Urothelium cell line (cell line): ENCODE measurements at regions not wholly inside any gene's neighbourhood (a gene's known extent, or its start where the extent isn't known, plus 50 kb on each side); places are given as distances from the start of the nearest gene placed in this dataset.
"Not testable (repeated sequence)": the region's sequence is repeated elsewhere in the genome, so short reads cannot be mapped to it uniquely, and the experiment has no call there.

Experiments
- DNase-seq: peaks from one replicate; pipeline ENCODE4 v3.0.0; 2011; ENCODE audit warnings: low spot score, mixed read lengths
- FAIRE-seq: peaks from 2 replicates; lab custom pipeline; 2011; peaks lifted over from hg19 to GRCh38; lab: Jason Lieb, UNC

- DNase-seq = no peak
- FAIRE-seq = no peak
These were observed 121.8 kb upstream of the SLC1A4 start for GRCh38 chr2:64867253-64867996.

GRCh38 chr2:64869126-64869525 is 120.1 kb upstream of the SLC1A4 start:
- no peak for DNase-seq

GRCh38 chr2:64873472-64873924 is 115.7 kb upstream of the SLC1A4 start:
- no peak for FAIRE-seq
- DNase-seq = peak; percentile 83

More at GRCh38 chr2:64869126-64869525, 120.1 kb upstream of the SLC1A4 start:
- no peak for FAIRE-seq

GRCh38 chr2:64874593-64874992 is 114.6 kb upstream of the SLC1A4 start:
- DNase-seq (no peak), FAIRE-seq (no peak)

DNA sequence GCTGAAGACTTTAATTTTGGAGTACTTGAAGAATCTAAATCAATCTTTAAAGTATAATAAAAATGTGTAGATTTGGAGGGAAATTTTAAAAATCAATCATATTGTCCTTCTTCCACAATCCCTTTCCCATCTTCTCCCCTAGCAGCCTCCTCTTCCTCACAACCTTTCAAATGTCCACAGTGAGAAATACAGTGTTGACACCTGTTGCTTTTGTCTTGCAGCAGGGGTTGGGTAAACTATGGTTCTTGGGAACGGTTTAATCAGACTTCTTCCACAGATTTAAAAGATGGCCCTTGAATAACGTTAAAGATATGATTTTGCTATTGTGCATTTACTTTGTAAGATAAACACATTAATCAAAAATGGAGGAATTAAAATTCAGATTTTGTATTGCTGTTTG is 113.8 kb upstream of the SLC1A4 start:
- no peak for FAIRE-seq

DNA sequence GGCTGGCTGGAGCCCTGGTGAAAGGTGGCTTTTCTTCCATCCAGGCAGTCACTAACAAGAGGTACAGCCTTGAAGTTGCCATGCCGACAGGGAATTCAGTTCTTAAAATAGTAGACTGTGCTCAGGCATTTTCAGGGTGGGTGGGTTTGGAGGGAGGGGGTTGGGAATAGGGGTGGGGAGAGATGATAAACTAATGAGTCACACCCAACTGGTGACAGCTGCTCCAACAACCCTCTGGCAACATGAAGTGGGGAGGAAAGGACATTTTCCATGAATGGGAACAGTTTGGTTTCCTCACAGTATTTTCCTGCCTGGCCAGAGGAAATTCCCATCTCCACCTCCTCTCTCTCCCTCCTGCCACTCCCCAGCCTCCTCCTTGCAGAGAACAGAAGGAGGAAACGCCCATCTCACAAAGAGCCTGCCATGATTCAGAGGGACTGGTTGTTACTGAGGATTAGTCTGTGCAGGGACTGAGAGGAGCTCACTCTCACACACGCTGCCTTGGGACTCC is 113.0 kb upstream of the SLC1A4 start:
- FAIRE-seq (peak; percentile 79), DNase-seq (peak; percentile 83)

More for the DNA sequence above, 113.8 kb upstream of the SLC1A4 start:
- DNase-seq = no peak

- FAIRE-seq (no peak), DNase-seq (no peak)
These were observed 109.5 kb upstream of the SLC1A4 start for GRCh38 chr2:64879745-64880144.

GRCh38 chr2:64880193-64880951 is 108.8 kb upstream of the SLC1A4 start:
- FAIRE-seq (no peak), DNase-seq (no peak)

DNA sequence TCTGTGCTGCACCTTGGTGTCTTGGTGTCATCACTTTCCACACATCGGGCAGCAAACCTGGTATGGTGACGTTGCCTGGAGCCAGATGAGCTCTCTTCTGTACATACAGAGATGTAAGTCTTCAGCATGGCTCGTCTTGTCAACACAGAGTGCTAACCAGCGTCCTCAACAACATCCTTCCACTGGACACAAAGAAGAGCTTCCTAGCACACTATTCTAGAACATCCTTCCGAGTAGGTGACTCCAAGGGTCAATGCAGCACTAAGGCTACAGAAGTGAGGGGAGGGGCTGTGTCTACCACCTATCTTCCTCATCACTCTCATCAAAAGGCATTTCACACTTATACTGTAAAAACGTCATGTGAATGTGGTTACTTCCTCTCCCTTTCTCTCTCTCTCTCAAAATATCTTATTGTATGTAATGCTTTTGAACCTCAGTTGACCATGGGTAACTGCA is 108.1 kb upstream of the SLC1A4 start:
- DNase-seq (no peak), FAIRE-seq (no peak)

- no peak for DNase-seq
- no peak for FAIRE-seq
These were observed 101.6 kb upstream of the SLC1A4 start for GRCh38 chr2:64887565-64887964.

- DNase-seq (peak; percentile 43), FAIRE-seq (peak; percentile 30)
These were observed 100.4 kb upstream of the SLC1A4 start for GRCh38 chr2:64888591-64889309.

- DNase-seq (no peak), FAIRE-seq (no peak)
These were observed 99.4 kb upstream of the SLC1A4 start for GRCh38 chr2:64889803-64890202.

DNA sequence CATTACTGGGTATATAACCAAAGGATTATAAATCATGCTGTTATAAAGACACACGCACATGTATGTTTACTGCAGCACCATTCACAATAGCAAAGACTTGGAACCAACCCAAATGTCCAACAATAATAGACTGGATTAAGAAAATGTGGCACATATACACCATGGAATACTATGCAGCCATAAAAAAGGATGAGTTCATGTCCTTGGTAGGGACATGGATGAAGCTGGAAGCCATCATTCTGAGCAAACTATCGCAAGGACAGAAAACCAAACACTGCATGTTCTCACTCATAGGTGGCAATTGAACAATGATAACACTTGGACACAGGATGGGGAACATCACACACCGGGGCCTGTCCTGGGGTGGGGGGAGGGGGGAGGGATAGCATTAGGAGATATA is 92.6 kb upstream of the SLC1A4 start:
- not testable (repeated sequence) for DNase-seq, FAIRE-seq

- no peak for DNase-seq
- no peak for FAIRE-seq
These were observed 89.9 kb upstream of the SLC1A4 start for GRCh38 chr2:64899081-64899865.

DNA sequence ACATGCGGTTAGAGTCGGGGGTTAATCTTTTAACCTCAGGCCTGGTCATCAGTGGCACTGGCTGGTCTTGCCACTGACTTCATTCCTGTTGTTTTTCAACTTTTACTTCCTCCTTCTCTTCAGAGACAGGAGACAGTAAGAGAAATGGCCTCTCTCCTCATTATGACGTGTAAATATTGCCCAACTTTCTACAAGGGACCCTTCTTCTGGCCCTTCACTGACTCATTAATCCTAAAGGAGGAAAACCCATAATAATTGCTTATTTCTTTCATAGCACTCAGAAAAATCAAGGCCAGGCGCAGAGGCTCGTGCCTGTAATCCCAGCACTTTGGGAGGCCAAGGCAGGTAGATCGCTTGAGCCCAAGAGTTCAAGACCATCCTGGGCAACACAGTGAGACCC is 89.3 kb upstream of the SLC1A4 start:
- FAIRE-seq, DNase-seq: not testable (repeated sequence)

- no peak for FAIRE-seq
- DNase-seq = no peak
These were observed 84.5 kb upstream of the SLC1A4 start for GRCh38 chr2:64904413-64905329.

DNA sequence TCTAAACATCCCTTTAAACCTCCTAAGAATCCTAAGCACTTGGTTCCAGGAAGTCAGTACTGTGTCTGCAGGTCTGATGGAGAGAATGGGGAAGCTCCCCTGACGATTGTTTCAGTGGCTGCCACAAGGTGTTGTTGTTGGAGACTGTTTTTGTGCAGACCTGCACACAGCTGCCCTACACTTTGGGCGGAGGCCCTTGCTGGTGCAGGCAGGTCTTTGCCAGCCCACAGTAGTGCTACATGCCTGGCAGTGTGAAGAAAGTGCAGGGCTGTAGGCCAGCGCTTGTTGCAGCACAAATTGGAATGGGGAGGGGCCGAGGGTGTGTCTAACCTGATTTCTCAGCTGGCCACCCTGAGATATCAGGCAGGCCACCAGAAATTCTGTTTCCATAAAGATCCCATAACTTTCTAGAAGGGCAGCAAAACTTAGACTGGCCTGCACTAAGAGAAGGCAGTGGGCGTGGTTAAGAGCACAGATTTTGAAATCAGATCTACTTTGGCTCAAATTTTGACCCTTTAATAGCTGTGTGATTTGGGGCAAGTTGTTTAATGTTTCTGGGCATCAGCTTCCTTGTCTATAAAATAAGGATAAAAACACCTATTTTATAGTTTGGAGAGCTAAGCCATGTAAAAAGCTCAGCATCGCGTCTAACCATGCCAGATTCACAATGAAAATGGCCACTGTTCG is 83.7 kb upstream of the SLC1A4 start:
- FAIRE-seq = no peak
- DNase-seq = no peak

- DNase-seq (no peak), FAIRE-seq (no peak)
These were observed 82.2 kb upstream of the SLC1A4 start for GRCh38 chr2:64906853-64907536.
